ENCODE measurements at regions not wholly inside any gene's neighbourhood (a gene's known extent, or its start where the extent isn't known, plus 50 kb on each side); places are given as distances from the start of the nearest gene placed in this dataset.

- no peak for DNase-seq
- in situ Hi-C loops (cut with HindIII; ENCODE audit: low pct_ligation_motif_present, low pct_unique_long_range_greater_than_20kb, low sequenced_read_pairs), result no loop called here
These were observed 51.5 kb downstream of the SST start for GRCh38 chr3:187618722-187619121.

DNA sequence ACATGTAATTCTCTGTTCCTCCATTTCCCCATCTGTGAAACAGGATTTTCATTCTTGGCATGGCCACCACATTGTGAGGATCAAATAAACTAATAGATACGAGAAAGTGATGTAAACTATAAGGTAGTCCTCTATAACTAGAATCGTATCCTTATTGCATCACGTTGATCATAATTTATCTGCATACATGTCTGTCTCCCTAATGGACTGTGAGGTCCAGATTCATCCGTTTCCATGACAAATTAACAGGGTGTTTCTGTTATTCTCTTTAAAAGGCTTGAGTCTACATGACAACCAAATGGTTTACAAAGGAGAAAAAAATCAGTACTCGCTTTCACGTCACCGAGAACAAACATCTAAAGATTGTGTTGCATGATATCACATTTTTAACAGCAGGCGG, 53.0 kb downstream of the SST start:
- in situ Hi-C loops (cut with HindIII; ENCODE audit: low pct_ligation_motif_present, low pct_unique_long_range_greater_than_20kb, low sequenced_read_pairs), result no loop called here
- no peak for DNase-seq

- DNase-seq, result peak; percentile 54
- in situ Hi-C loops (cut with HindIII; ENCODE audit: low pct_ligation_motif_present, low pct_unique_long_range_greater_than_20kb, low sequenced_read_pairs), result no loop called here
These were observed 53.8 kb downstream of the SST start for GRCh38 chr3:187616307-187616972.

GRCh38 chr3:187615630-187616029, 54.6 kb downstream of the SST start:
- in situ Hi-C loops (cut with HindIII; ENCODE audit: low pct_ligation_motif_present, low pct_unique_long_range_greater_than_20kb, low sequenced_read_pairs), result no loop called here
- DNase-seq, result no peak

DNA sequence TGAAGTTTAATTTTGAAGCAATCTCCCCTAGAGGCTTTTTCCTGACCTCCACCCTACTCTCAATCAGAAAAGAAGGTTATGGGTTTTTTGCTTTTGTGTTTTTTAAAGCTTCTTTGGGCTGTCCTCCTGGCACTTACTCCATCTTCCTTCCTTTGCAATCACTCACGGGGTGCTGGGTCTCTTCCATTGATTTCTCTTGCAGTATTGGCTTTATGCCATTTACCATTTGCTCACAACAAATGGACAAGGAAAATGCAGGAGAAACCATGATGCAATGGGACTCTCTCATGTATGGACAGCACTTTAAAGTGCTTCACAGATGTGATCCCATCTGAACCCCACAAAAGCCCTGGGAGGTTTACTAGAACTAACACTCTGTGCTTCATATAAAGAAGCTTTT, 57.5 kb downstream of the SST start:
- DNase-seq, result no peak
- in situ Hi-C loops (cut with HindIII; ENCODE audit: low pct_ligation_motif_present, low pct_unique_long_range_greater_than_20kb, low sequenced_read_pairs), result no loop called here

- in situ Hi-C loops (cut with HindIII; ENCODE audit: low pct_ligation_motif_present, low pct_unique_long_range_greater_than_20kb, low sequenced_read_pairs), result no loop called here
These were observed 59.1 kb downstream of the SST start for GRCh38 chr3:187610981-187611511.

GRCh38 chr3:187594272-187594671, 75.9 kb downstream of the SST start:
- in situ Hi-C loops (cut with HindIII; ENCODE audit: low pct_ligation_motif_present, low pct_unique_long_range_greater_than_20kb, low sequenced_read_pairs), result no loop called here
- DNase-seq, result no peak

More at GRCh38 chr3:187610981-187611511, 59.1 kb downstream of the SST start:
- no peak for DNase-seq

DNA sequence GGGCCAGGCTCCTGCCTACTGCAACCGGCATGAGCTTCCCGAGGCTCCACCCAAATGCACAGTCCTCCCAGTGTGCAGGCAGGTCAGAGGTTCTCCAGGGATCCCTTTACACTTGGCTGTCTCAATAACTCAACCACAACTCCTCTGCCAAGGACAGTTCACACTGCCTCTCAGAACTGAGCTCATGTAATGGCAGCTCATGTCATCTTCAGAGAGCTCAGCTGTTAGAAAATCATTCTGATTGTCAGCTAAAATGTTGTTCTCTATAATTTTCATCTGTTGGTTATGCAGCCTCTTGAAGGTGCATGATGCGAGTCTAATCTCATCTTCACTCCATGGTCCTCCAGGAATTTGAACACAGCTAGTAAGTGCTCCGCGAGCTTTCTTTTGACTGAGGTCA, 76.7 kb downstream of the SST start:
- no peak for DNase-seq
- in situ Hi-C loops (cut with HindIII; ENCODE audit: low pct_ligation_motif_present, low pct_unique_long_range_greater_than_20kb, low sequenced_read_pairs), result no loop called here

DNA sequence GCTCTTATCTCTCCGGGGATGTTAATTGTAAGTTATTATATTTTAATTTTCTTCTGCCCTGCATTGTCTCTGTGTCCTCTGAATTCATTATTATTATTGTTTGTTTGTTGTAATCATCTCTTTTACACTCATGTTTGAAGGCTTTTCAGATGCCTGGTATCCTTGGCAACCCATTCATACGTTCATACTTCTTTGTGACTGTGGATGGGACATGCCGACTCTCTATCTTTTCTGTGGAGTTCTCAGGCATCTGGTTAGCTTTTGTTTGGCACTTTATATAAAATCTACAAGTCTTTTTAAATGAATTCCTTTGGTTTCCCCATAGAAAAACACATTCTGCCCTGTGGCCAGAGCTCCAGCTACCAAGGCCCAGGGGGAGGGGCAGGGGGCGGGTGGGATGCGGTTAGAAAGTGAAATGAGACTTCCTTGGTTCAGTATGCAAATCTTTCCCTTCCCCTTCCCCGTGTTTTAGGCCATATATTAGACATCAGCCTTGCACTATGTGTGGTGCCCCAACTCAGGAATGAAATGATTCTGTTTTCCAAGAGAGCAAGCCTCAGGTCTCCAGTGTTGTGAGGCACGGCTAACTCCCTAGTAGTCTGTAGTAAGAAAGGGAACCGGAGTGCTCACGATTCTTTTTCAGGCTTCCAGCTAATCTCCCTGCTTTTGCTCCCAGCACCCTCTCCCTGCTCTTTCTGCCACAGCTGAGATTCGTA, 79.2 kb downstream of the SST start:
- no peak for DNase-seq
- in situ Hi-C loops (cut with HindIII; ENCODE audit: low pct_ligation_motif_present, low pct_unique_long_range_greater_than_20kb, low sequenced_read_pairs), result no loop called here

GRCh38 chr3:187587076-187587475, 83.1 kb downstream of the SST start:
- DNase-seq, result no peak
- in situ Hi-C loops (cut with HindIII; ENCODE audit: low pct_ligation_motif_present, low pct_unique_long_range_greater_than_20kb, low sequenced_read_pairs), result no loop called here

- in situ Hi-C loops (cut with HindIII; ENCODE audit: low pct_ligation_motif_present, low pct_unique_long_range_greater_than_20kb, low sequenced_read_pairs), result no loop called here
These were observed 84.0 kb downstream of the SST start for GRCh38 chr3:187586226-187586625.

DNA sequence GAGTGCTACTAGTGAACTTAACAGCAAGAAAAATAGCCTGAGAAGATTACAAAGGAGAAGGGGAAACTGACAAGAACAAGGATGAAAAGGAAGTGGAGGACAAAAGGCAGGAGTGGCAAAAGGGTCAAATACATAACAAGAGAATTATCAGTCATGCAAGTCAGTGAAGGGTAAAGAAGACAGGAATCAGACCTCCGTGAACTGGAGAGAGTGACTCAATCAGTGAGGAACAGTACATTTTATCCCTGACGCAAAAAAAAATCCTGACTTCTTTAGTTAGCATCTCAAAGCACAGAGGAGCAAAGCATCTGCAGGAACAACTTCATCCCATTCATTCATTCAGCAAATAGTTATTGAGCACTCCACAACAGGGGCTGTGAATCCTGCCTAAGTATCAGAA, 97.8 kb downstream of the SST start:
- peak; percentile 20 for DNase-seq
- in situ Hi-C loops (cut with HindIII; ENCODE audit: low pct_ligation_motif_present, low pct_unique_long_range_greater_than_20kb, low sequenced_read_pairs), result no loop called here

More at GRCh38 chr3:187586226-187586625, 84.0 kb downstream of the SST start:
- no peak for DNase-seq

- no peak for DNase-seq
- in situ Hi-C loops (cut with HindIII; ENCODE audit: low pct_ligation_motif_present, low pct_unique_long_range_greater_than_20kb, low sequenced_read_pairs), result no loop called here
These were observed 98.5 kb downstream of the SST start for GRCh38 chr3:187571701-187572100.

GRCh38 chr3:187570776-187571175, 99.4 kb downstream of the SST start:
- in situ Hi-C loops (cut with HindIII; ENCODE audit: low pct_ligation_motif_present, low pct_unique_long_range_greater_than_20kb, low sequenced_read_pairs), result no loop called here
- no peak for DNase-seq

DNA sequence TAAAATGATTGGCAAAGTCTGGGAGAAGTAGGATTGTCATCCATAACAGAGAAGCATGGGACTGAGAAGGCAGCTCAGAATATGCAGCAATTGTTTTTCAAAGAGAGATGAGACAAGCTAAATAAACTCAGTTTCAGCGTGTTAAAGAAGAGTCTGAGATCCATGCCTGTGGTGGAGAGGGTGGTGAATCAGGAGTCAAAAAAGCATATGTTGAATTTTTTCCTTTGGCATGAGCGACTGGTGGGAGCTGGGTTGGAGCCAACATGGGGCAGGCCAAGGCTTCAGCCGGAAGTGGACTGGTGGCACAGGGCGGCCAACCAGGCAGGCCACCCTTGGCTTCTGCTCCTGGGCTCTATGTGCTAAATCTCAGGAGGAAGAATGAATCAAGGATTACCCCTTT, 102.0 kb downstream of the SST start:
- no peak for DNase-seq
- in situ Hi-C loops (cut with HindIII; ENCODE audit: low pct_ligation_motif_present, low pct_unique_long_range_greater_than_20kb, low sequenced_read_pairs), result no loop called here

DNA sequence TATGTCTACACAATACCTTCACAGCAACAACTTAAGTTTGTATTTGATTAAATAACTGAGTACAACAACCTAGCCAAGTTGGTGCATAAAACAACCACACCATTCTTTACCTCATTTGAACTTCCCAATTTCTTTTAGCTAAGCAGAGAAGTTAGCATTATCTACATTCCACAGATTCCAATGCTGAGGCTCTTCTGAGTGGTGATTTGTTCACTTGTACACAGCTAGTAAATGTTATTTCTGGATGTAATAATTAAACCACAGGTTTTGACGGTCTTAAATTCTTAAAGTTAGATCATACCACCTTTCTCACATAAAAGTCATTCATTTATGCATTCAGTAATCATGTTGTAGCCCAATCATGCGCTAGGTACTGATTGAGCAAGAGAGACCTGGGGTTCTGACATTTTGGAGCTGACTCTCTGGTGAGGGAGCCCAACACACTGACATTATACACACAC, 102.5 kb downstream of the SST start:
- DNase-seq, result peak; percentile 77

GRCh38 chr3:187567021-187567420, 103.2 kb downstream of the SST start:
- DNase-seq, result peak; percentile 30
- in situ Hi-C loops (cut with HindIII; ENCODE audit: low pct_ligation_motif_present, low pct_unique_long_range_greater_than_20kb, low sequenced_read_pairs), result no loop called here

More for the DNA sequence above, 102.5 kb downstream of the SST start:
- in situ Hi-C loops (cut with HindIII; ENCODE audit: low pct_ligation_motif_present, low pct_unique_long_range_greater_than_20kb, low sequenced_read_pairs), result no loop called here

- in situ Hi-C loops (cut with HindIII; ENCODE audit: low pct_ligation_motif_present, low pct_unique_long_range_greater_than_20kb, low sequenced_read_pairs), result no loop called here
- no peak for DNase-seq
These were observed 104.5 kb downstream of the SST start for GRCh38 chr3:187565701-187566100.

- in situ Hi-C loops (cut with HindIII; ENCODE audit: low pct_ligation_motif_present, low pct_unique_long_range_greater_than_20kb, low sequenced_read_pairs), result no loop called here
- DNase-seq, result no peak
These were observed 111.2 kb downstream of the SST start for GRCh38 chr3:187558990-187559389.

DNA sequence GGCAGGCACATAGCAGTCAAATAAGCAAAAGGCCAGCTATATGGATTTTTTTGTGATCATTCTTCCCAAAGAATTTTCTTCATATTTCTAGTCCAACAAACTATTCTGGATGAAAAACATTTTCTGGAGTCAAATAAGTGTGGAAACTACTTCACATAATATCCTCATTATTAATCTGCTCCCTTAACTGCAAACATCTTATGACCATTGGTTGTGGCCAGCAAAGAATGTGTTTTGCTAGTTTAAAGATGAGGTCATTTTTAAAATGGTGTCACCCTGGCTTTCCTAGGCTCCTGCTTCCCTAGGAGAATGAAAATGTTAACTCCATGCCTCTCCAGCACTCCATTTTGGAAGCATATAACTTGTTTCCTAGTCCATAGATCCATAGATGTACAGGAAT, 118.8 kb downstream of the SST start:
- DNase-seq, result no peak
- in situ Hi-C loops (cut with HindIII; ENCODE audit: low pct_ligation_motif_present, low pct_unique_long_range_greater_than_20kb, low sequenced_read_pairs), result no loop called here

Data from ACHN (cell line).